ENCODE measurements at regions not wholly inside any gene's neighbourhood (a gene's known extent, or its start where the extent isn't known, plus 50 kb on each side); places are given as distances from the start of the nearest gene placed in this dataset.

DNA sequence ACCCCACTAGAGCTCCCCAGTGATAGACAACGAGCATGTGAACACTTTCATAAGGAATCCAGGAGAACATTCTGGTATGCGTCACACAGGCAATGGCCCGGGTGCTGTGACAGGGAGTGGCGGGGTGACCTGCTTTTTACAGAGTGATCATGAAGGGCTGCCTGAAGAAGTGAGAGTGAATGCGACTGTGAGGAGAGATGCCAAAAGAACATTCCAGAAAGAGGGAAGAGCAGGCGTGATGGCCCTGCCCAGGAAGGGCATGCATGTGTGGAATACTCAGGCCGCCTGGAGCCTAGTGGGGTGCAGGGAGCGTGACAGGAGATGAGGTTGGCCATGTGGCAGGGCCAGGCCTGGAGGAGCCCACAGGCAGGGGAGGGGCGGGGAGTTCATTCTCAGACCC is 53.8 kb downstream of the FZD10 start:
- no peak for DNase-seq

DNA sequence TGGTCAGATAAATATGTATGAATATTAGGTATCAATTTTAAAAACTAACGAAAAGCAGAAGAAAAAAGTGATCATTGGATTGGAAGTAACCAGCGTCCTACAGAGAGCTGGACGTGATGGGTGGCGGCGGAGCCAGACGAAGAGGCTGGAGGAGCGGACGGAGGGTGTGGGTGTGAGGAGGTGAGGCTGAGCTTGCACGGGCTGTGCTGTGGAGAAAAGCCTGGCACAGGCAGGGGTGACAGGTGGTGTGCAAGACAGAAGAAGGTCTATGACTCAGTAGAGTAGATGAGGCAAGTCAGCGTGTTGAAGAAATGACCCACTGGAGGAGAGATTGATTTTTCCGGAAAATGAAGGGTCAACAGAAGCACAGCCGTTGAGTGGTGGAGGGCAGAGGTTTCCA is 56.4 kb downstream of the FZD10 start:
- no peak for DNase-seq

DNA sequence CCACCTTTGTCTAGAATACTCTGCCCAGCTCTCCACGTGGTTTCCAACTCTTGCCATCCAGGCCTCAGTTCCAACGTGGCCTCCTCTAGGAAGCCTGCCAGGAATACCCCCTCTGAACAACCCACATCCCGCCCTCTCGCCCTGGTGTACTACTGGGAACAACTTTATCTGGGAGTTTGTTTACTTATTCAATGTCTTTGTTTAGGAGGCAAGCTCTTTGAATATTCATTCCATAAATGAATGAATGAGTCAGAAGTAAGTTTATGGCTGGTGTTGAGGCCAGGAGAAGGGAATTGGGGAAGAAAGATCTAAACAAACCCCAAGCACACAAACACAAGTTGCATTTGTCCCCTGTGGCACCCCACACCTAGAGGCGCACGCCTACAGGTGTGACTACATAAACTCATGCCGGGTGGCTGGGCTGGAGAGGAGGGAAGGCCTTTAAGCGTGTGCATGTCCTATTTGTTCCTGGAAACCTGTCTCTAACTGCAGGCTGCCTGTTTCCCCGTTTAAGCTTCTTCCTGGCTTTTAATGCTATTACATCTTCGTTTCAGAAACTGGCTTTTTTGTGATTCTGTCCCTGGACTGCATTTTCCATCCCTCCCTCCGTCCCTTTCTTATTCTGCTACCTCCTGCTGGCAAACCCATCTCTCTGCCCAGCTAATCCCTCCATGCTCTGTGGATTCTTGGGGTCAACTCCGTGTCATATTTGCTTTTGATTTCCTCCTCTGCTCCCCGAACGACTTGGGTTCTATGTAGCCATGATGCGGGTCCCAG is 57.9 kb downstream of the FZD10 start:
- no peak for DNase-seq

DNA sequence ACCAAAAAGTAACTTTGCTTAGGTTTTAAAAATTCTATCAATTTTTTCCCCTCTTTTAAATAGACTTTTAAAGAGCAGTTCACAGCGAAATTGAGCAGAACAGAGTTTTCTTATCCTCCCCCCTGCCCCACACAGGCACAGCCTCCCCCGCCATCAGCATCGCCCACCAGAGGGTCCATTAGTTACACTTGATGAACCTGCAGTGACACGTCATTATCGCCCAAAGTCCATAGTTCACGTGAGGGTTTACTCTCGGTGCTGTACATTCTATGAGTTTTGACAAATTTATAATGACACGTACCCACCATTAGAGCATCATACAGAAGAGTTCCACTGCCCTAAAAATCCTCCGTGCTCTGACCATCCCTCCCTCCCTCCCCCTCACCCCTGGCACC is 58.4 kb downstream of the FZD10 start:
- DNase-seq = no peak

DNA sequence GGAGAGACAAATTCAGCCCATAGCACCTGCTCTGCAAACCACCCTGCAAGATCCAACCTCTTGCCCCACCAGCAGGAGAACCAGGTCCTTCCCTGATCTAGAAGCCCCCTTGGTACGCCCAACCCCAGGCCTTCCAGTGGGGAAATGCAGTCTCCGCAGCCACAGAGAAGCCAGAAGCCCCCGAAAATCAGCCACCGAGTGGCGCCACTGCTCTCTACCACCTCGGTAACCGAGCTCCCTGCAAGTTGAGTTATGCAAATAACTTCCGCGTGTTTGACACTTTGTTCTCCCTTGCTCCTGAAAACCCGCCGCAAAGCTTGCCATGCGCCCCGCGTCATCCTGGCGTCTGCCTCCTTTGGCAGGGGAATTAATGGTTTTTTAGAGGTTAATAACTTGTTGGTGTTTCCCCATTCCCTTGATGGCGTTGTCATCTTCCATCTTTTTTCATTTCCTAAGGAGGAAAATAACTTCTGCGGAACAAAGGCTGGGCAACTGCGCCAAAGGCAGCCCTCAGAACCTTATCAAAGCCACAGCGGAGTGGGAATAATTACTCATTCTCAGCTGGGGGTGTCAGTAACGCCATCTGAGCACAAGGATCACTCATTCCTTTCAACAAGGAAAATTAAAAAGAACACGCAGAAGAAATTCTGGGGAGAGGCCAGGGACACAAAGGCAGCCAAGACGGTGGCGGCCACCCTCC is 60.4 kb downstream of the FZD10 start:
- no peak for DNase-seq

DNA sequence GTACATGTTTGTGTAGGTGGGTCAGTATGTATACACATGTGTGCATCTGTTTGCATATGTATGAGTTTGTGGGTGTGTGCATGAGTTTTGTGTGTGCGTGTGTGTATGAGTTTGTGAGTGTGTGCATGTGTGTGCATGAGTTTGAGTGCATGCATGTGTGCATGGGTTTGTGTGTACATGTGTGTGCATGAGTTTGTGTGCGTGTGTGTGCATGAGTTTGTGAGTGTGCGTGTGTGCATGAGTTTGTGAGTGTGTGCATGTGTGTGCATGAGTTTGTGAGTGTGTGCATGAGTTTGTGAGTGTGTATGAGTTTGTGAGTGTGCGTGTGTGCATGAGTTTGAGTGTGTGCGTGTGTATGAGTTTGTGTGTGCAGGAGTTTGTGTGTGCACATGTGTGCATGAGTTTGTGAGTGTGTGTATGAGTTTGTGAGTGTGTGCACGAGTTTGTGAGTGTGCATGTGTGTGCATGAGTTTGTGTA is 61.5 kb downstream of the FZD10 start:
- no peak for DNase-seq

DNA sequence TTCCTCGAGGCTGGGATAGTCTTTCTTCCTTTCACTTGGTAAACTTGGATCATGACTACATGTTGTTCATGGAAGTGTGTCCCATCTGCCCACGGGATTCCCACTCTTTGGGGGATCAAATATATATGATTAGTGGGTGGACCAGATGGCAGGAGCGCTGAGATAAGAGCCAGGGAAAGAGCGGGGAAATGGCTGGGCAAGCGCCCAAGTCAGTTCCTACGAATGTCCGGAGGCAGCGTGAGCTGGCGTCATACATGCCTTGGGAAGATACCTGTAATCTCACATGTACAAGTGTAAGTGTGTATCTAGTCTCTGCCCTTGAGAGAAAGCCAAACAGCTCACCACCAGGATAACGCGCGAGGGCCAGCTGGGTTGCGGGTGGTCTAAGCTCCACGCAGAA is 62.3 kb downstream of the FZD10 start:
- DNase-seq = no peak

DNA sequence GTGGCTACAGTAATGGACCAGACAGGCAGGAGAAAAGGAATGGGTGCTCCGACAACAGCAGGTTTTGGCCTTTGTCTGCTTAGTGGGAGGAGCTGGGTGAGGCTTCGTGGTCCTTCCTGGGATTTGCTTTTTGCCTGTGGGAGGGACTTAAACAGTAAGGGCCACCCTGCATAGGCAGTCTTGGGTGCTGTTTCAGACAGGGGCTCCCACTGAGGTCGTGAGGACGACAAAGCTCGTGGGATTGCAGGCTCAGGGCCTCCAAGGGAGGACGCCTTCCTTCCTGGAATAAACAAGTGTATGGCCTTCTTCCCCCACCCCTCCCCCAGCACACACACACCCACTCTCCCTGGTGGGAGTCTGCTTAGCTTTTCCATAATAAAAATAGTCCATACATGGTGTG is 63.1 kb downstream of the FZD10 start:
- DNase-seq = no peak

DNA sequence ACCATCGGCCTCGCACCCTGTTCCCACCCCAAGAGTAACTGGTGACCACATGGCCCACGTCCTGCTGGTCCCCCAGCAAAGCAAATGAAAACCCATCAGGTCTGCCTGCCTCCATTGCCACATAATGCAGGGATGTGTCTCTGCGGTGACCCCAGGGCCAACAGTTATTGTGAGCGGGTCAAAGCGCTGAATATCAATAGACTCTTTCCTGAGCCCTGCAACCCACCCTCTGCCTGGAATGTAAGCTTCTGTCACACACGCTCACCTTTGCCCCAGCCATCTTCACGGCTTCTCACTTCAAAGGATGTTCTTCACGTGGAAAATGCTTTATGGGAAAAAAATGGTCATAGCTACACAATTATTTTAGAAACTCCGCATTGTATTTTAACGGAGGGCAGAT is 63.9 kb downstream of the FZD10 start:
- no peak for DNase-seq

DNA sequence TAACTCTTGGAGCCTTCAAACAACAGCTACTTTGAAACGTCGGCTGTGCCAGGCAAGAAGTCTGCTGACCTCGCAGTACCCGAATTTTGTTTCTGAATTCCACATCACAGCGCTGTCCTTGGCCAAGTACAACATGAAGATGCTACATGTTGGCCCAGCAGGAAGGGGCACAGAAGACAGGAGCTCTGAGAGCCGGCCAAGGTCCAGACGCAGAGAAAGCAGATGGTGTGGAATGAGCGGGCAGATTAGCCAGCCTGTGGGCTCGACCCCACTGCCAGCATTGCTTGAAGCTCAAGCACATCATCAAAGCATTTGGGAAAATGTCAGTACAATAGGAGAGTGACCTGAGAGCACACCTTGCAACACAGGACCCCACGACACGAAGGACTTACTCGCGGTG is 64.5 kb downstream of the FZD10 start:
- DNase-seq = no peak

DNA sequence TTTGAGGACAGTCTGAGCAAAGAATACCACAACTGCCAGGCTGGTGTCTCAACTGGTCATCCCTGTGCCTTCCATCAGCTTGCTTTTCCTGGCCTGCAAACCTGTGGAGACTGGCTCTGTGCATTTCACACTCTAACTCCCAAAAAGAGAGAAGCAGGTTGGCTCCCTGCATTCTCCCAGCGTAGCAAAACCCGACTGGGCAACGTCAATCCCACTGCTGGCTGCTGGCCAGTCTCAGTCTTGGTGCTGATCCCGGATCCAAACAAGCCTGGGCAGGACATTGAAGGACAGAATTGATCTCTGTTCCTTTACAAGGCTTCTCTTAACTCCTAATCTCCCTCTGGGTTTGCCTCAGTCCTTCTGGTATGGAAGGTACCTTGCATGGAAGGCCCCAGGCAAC is 65.4 kb downstream of the FZD10 start:
- no peak for DNase-seq

DNA sequence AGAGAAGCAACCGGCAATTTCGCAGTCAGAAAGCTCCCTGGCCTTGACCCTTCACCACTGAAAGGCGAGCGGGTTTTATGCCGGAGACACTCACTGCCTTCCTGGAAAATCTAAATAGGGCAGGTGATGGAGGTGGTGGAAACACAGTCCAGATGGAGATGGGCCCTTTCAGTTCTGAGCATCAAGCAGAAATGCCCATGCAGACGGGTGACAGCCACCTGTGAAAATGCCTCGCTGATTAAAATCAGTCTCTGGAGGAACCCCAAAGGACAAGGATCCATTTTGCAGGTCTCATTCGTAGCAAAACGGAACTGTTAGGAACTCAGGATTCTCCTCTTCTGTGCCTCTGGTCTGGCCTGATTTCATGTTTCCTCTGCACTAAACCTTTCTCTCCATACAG is 74.2 kb downstream of the FZD10 start:
- DNase-seq = no peak

DNA sequence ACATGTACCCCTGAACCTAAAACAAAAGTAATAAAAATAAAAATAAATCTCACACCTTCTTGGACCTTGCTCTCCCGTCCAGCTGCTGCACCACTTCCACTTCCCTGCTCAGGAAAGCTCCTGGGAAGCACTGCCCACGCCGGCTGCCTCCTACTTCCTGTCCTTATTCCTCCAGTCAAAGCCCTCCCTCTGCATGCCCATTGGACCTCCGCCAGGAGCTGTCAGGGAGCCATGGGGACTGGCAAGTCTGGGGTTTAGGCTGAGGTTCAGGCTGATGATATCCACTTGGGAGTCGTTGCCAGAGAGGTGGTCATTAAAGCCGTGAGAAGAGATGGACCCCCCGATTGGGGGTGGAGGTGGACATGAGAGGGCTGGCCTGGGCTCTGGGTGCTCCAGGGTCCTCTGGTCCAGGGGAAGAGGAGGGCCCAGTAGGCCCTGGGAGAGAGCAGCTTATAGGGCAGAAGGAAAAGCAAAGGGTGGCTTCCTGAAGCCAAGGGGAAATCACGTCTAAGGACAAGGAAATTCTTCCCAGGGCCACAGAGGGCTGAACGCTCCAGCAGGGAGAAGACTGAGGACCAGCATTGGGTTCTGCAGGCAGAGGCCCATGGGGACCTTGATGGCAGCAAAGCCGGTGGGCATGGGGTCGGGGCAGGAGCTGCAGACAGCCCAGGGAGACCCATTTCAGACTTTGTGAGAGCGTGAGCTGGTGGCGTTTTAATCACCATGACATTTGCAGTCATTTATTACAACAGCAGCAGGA is 78.7 kb downstream of the FZD10 start:
- no peak for DNase-seq

DNA sequence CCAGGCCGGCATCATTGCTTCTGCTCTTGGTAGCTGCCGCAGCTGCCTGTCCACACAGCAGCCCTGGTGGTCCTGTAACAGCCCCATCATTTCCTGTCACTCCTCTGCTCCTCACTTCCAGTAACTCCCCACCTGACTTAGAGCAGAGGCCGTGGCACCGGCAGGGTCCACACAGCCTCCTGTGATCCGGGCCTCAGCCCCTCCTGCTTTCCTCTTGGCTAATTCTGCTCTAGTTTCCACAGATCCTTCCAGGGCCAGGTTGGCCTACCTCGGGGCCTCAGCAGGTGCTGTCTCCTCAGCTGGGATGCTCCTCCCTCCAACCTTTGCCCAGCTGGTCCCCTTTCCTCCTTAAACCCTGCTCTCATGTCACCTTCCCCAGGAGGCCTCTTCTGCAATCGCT is 80.2 kb downstream of the FZD10 start:
- DNase-seq = no peak

DNA sequence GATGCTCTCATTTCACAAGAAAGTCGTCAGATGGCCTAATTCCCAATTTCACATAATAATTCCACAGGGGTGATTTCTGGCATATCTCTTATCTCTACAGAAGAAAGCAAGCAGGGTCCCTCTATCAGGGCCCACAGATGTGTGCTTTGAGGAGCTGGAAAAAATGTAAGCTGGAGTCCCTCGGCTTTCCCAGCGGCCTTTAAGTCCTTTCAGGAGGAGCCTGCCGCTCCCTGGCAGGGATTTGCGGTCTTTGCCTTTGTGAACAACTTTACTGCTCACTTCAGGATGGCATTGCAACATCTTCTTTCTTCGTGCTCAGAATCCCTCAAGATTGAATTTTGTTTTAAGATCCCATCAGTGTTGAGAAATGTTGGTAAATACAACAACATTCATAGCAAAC is 83.0 kb downstream of the FZD10 start:
- no peak for DNase-seq

DNA sequence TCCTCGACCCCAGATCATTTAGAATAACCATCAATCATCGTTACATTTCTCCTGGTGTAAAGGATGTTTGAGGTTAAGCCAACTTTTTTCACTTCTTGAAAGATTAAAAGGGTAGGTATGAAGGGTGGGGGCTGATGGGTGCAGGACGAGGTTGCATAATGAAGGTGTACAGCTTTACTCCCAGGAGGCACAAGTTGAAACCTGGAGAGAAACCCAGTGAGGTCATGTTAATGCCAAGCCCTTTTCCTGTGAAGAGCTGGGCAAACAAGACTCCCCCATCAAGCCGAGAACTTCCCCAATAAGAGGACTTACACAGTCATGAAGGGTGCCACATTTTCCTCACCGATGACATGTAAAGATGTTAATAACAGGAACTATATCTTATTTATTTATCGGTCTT is 84.3 kb downstream of the FZD10 start:
- DNase-seq = no peak

DNA sequence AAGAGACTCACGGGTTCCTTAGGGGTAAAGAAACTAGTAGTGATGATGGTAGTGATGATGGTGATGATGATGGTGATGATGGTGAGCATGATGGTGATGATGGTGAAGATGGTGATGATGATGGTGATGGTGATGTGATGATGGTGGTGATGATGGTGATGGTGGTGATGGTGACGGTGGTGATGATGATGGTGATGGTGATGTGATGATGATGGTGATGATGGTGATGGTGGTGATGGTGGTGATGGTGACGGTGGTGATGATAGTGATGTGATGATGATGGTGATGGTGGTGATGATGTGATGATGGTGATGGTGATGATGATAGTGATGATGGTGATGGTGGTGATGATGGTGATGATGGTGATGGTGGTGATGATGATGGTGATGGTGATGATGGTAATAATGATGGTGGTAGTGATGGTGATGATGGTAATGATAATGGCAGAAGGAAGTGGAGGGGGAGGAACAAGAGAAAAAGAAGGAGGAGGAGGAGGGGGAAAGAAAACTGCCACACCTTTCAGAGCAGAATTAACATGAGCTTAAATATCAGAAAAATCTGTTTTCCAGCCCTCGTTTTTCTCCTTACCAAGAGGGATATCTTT is 85.5 kb downstream of the FZD10 start:
- DNase-seq = no peak

DNA sequence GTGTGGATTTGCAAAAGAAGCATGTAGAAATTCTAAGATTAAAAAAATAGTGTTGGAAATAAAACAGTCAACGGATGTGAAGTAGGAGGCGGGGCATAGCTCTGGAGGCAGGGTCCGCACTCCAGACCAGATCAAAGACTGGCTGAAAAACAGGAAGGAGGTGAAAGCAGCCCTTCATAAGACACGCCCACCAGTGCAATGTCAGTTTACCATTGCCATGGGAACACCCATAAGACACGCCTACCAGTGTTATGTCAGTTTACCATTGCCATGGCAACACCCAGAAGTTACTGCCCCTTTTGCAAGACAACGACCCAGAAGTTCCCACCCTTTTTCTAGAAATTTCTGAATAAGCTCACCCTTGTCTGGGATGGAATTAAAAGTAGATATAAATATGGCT is 87.1 kb downstream of the FZD10 start:
- peak in 1 of 5 experiments; percentile 18 for DNase-seq

DNA sequence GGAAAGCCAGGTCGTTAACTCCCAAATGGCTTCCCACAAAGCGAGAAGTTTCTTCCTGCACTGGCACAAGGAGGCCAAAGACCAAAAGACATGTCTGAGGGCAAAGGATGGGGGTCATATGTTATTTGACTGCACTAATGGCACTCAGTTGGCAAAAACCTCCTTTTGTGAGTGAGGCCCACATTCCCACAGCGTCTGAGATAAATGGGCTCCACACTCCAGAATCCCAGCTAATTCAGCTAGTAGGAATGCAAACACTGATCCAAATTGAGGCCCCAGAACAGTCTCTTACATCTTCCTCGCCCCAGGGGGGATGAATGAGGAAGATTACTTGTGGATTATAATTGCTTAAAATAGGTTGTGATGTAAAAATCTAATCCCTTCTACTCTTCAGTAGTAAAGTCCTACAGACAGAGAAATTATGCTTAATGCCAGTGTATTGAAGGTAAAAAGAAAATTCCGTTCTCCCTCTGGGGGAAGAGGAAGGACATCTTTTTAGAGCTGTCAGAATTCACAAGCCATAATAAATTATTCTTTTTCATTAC is 86.4 kb upstream of the PIWIL1 start:
- no peak for DNase-seq

DNA sequence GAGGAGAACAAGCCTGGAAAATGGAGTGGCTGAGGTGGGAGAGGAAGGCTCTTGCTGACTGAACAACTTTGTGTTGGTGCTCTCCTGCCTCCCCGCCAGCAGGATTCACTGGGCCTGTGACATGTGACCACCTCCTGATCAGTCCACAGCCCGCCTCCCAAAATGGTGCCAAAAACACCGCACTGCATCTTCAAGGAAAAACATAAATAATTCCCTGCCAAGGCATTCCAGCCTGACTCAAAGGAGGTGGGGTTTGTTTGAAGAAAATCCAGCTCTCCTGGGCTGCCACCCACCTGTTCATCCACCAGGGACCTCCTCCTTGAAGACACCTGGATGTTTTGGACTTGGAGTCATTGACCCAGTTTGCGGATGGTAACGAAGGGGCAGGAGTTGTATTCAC is 83.8 kb upstream of the PIWIL1 start:
- DNase-seq = no peak

DNA sequence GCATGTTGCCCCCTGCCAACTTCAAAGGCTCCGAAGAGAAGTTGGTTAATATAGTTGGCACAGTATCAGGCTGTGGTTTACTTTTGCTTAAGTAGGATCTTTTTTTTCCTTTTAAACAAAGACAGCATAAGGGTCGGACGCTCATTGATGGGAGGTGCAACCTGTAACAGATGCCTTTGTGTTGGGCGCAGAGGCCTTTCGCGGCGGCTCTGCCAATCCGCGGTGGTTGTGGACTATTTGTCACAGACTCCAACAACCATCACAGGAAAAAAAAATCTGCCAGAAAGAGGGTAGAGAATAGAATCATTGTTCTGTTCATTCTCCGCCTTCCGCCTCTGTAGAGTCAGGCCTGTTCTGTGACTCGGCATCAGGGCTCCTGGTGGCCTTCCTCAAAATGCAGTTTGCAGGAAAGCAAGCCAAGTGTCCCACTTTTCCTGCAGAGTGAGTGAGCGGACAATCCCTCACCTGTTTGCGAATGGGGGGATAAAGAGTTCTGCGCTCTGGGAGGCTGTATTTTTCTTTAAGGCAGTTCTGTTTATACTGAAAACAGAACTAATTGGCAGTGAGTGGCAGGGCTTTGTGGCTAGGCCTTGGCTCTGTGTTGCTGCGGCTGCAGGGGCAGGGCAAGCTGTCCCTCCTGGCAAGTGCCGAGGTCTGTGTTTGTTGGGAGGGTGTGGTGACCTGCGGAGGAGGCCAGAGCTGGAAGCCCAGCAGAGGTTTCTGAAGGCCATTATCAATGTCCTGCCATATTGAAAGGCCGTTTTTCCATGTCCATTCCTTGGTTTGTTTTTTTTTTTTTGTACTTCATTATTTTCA is 83.0 kb upstream of the PIWIL1 start:
- no peak for DNase-seq

DNA sequence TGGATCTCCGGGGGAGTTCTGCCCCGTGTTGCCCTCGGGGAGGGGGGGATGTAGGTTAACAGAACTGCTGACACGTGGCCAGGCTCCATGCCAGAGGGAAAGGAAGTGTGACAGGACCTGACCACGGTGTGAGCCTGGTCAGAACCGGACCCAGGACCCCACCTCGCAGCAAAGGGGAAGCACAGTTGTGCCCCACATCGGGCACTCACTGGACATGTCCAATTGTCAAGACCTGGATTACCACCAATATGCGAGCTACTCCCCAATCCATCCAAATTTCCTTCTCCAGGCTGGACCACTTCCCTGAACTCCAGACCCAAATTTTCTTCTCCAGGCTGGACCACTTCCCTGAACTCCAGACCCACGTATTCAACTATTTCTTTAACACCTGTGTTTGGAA is 78.8 kb upstream of the PIWIL1 start:
- no peak for DNase-seq
